ENCODE measurements at regions not wholly inside any gene's neighbourhood (a gene's known extent, or its start where the extent isn't known, plus 50 kb on each side); places are given as distances from the start of the nearest gene placed in this dataset.

DNA sequence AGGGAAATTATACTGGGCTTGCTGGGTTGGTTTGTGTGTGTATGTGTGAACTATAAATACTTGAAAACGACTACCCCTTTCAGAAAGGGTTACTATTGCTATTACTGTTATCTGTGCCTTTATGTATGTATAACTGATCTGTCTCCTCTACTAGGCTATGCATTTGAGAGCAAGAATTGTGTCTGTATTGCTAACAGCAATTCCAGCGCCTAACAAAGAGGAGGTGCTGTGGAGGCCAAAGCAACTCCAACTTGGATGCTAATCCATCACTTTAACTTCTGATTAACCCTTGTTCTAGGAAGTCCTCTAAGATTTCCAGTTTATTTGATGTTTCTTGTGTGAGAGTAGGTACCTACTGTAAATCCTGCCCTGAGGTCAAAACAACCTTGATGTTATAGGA, 313.9 kb downstream of the PCNX1 start:
- no peak overlapping the region for H2AFZ ChIP-seq (ENCODE audit: low read length, unreplicated experiment)
- no peak overlapping the region for H3K27ac ChIP-seq (ENCODE audit: low read depth, low read length)
- no peaks in the 10 kb centered on the region for H3K4me1 ChIP-seq (ENCODE audit: control insufficient read depth, insufficient read depth, low read length, unreplicated experiment)
- no peaks in the 10 kb centered on the region for H3K27me3 ChIP-seq (ENCODE audit: insufficient read depth, low read length)
- H3K36me3 ChIP-seq (ENCODE audit: insufficient read depth, low read length) = no peaks in the 10 kb centered on the region
- H3K79me2 ChIP-seq (ENCODE audit: control insufficient read depth, insufficient read depth, low read length, unreplicated experiment) = no peaks in the 10 kb centered on the region
- H3K4me3 ChIP-seq (ENCODE audit: low read depth, low read length) = no peak overlapping the region

DNA sequence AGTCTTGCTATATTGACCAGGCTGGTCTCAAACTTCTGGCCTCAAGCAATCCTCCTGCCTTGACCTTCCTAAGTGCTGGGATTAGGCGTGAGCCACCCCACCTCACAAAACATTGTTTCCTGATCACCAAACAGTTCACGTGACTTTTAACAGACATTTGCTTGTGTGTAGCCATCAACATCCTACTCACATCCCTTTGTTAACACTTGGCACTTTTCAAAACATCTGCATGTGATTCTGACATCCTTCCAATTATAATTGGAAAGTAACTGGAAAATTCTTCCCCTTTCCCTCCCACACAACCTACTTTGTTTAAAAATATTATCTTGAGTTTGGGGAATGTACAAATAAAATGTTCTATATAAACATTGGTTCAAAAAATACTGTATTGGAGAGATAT, 317.9 kb downstream of the PCNX1 start:
- Histone ChIP-seq H2AFZ (ENCODE audit: low read length, unreplicated experiment) (no peak overlapping the region), H3K79me2 (ENCODE audit: control insufficient read depth, insufficient read depth, low read length, unreplicated experiment) (no peaks in the 10 kb centered on the region), H3K4me3 (ENCODE audit: low read depth, low read length) (no peak overlapping the region), H3K27ac (ENCODE audit: low read depth, low read length) (no peak overlapping the region), H3K4me1 (ENCODE audit: control insufficient read depth, insufficient read depth, low read length, unreplicated experiment) (peaks cover 3% of the 10 kb centered on the region), H3K27me3 (ENCODE audit: insufficient read depth, low read length) (no peaks in the 10 kb centered on the region), H3K36me3 (ENCODE audit: insufficient read depth, low read length) (no peaks in the 10 kb centered on the region)

DNA sequence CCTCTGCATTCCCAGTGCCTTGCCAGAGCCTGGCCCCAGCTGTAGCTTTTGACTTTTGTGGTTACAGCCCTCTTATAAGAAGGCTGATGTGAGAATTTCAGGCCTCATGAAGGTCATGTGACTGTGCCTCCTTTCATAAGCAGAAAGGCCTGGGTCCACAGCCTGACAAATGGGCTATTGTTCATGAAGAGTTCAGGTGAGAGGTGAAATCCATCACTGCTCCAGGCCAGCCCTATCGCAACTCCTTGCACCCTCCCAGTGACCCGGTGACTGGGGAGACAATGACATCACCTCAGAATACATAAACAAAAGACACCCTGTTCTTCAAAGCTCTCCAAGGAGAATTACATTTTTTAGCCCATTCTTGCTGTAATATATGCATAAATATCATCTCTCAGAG, 321.5 kb downstream of the PCNX1 start:
- Histone ChIP-seq H3K27me3 (ENCODE audit: insufficient read depth, low read length) (no peaks in the 10 kb centered on the region), H3K79me2 (ENCODE audit: control insufficient read depth, insufficient read depth, low read length, unreplicated experiment) (no peaks in the 10 kb centered on the region), H3K36me3 (ENCODE audit: insufficient read depth, low read length) (no peaks in the 10 kb centered on the region), H3K27ac (ENCODE audit: low read depth, low read length) (no peak overlapping the region), H3K4me3 (ENCODE audit: low read depth, low read length) (no peak overlapping the region), H2AFZ (ENCODE audit: low read length, unreplicated experiment) (no peak overlapping the region), H3K4me1 (ENCODE audit: control insufficient read depth, insufficient read depth, low read length, unreplicated experiment) (peaks cover 3% of the 10 kb centered on the region)

DNA sequence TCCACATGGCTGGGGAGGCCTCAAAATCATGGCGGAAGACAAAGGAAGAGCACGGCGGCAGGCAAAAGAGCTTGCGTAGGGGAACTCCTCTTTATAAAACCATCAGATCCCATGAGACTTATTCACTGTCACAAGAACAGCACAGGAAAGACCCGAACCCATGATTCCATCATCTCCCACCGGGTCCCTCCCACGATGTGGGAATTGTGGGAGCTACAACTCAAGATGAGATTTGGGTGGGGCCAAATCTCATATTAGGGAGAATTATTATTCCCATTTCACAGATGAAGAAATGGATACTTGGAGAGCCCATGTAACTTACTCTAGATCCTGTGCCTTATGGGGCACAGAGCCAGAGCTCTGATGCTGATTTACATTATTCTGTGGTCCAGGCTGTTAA, 322.6 kb downstream of the PCNX1 start:
- Histone ChIP-seq H3K4me1 (ENCODE audit: control insufficient read depth, insufficient read depth, low read length, unreplicated experiment) (peaks cover 3% of the 10 kb centered on the region), H3K79me2 (ENCODE audit: control insufficient read depth, insufficient read depth, low read length, unreplicated experiment) (no peaks in the 10 kb centered on the region), H3K27me3 (ENCODE audit: insufficient read depth, low read length) (no peaks in the 10 kb centered on the region), H2AFZ (ENCODE audit: low read length, unreplicated experiment) (no peak overlapping the region), H3K36me3 (ENCODE audit: insufficient read depth, low read length) (no peaks in the 10 kb centered on the region), H3K27ac (ENCODE audit: low read depth, low read length) (no peak overlapping the region), H3K4me3 (ENCODE audit: low read depth, low read length) (no peak overlapping the region)

DNA sequence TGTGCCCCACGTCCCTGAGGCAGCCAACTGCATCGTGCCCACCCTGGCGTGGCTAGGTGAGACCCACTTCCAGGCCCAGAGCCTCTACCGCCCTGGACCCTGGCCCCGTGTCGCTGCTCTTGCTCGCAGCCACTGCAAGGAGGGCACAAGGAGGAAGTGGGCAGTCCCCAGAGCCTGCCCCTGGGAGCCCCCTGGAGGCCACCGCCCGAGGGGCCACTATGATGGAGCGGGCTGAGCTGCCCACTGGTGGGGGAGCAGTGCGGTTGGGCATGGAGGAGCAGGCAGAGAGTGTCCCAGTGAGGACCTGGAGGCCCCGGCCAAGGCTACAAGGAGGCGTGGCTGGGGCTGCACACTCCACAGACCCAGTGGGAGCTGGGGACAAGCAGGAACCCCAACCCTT, 323.6 kb downstream of the PCNX1 start:
- H3K4me3 ChIP-seq (ENCODE audit: low read depth, low read length) = no peak overlapping the region
- no peak overlapping the region for H3K27ac ChIP-seq (ENCODE audit: low read depth, low read length)
- peaks cover 3% of the 10 kb centered on the region for H3K4me1 ChIP-seq (ENCODE audit: control insufficient read depth, insufficient read depth, low read length, unreplicated experiment)
- no peaks in the 10 kb centered on the region for H3K36me3 ChIP-seq (ENCODE audit: insufficient read depth, low read length)
- H3K79me2 ChIP-seq (ENCODE audit: control insufficient read depth, insufficient read depth, low read length, unreplicated experiment) = no peaks in the 10 kb centered on the region
- no peak overlapping the region for H2AFZ ChIP-seq (ENCODE audit: low read length, unreplicated experiment)
- H3K27me3 ChIP-seq (ENCODE audit: insufficient read depth, low read length) = no peaks in the 10 kb centered on the region

DNA sequence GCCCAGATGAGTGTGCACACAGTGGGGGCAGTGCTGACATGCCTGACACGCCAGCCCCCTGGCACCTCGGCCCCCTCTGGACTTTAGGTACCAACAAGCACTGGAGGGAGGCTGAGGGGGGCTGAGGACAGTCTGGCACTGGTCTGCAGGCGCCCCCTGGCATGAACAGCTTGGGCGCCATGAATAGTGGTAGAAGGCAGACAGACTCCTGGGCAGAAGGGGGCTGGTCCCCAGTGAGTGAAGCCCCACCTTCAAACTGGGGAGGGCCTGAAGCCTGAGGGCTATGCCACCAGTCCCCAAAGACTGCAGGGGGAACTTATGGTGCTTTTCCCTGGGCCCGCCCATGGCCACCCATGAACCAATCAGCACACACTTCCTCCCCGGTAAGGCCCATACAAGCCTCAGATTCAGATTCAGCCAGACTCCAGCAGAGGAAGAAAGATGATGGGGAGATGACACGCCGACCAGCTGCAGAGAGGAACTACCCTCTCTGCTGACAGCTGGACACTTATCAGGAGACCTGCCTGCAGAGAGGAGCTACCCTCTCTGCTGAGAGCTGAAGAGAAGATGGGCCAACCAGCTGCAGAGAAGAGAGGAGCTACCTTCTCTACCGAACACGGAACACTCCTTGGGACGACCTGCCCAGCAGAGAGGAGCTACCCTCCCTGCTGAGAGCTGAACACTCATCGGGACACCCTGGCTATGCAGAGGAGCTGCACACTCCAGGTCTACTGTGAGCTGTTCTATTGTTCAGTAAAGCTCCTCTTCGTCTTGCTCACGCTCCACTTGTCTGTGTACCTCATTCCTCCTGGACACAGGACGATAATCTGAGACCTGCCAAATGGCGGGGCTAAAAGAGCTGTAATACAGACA, 324.5 kb downstream of the PCNX1 start:
- Histone ChIP-seq H3K79me2 (ENCODE audit: control insufficient read depth, insufficient read depth, low read length, unreplicated experiment) (no peaks in the 10 kb centered on the region), H3K4me3 (ENCODE audit: low read depth, low read length) (no peak overlapping the region), H2AFZ (ENCODE audit: low read length, unreplicated experiment) (no peak overlapping the region), H3K4me1 (ENCODE audit: control insufficient read depth, insufficient read depth, low read length, unreplicated experiment) (peaks cover 3% of the 10 kb centered on the region), H3K36me3 (ENCODE audit: insufficient read depth, low read length) (no peaks in the 10 kb centered on the region), H3K27me3 (ENCODE audit: insufficient read depth, low read length) (no peaks in the 10 kb centered on the region), H3K27ac (ENCODE audit: low read depth, low read length) (no peak overlapping the region)

DNA sequence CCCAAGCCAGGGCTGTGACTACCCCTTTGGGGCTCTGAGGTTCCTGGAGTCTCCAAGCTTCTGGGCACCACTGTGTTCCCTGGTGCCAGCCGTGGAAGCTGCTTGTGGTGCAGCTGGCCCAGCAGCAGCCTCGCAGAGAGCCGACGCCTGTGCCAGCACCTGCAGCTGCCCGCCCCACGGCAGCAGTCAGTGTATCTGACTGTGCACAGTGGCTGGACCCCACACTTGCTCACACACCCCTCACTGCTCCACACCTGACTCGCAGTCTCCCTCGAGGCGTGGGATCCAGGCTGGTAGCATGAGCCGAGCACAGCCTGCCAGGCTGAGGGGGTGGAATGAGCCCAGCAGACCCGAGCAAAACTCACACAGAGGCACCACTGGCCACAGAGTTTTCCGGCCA, 325.2 kb downstream of the PCNX1 start:
- Histone ChIP-seq H3K4me3 (ENCODE audit: low read depth, low read length) (no peak overlapping the region), H3K79me2 (ENCODE audit: control insufficient read depth, insufficient read depth, low read length, unreplicated experiment) (no peaks in the 10 kb centered on the region), H3K27me3 (ENCODE audit: insufficient read depth, low read length) (no peaks in the 10 kb centered on the region), H3K36me3 (ENCODE audit: insufficient read depth, low read length) (no peaks in the 10 kb centered on the region), H2AFZ (ENCODE audit: low read length, unreplicated experiment) (no peak overlapping the region), H3K4me1 (ENCODE audit: control insufficient read depth, insufficient read depth, low read length, unreplicated experiment) (peaks cover 3% of the 10 kb centered on the region), H3K27ac (ENCODE audit: low read depth, low read length) (no peak overlapping the region)

DNA sequence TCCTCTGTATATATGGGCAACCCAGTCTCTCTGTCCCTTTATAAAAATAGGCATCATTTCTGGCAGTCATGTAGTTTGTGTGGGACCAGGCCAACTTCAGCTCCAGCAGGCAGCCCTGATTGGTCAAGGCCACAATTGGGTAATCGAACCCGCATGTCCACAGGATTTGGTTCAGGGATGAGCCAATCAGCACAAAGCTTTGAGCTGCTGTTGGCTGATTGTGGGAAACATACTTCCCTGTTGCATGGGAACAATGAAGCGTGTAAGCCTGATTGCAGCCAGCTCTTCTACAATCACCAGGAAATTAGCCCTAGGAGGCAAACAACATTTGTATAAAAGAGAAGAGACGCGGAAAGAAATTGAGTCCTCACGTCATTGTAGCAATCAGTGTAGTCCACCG, 328.6 kb downstream of the PCNX1 start:
- Histone ChIP-seq H3K4me3 (ENCODE audit: low read depth, low read length) (no peak overlapping the region), H3K4me1 (ENCODE audit: control insufficient read depth, insufficient read depth, low read length, unreplicated experiment) (no peaks in the 10 kb centered on the region), H3K79me2 (ENCODE audit: control insufficient read depth, insufficient read depth, low read length, unreplicated experiment) (no peaks in the 10 kb centered on the region), H3K36me3 (ENCODE audit: insufficient read depth, low read length) (no peaks in the 10 kb centered on the region), H3K27me3 (ENCODE audit: insufficient read depth, low read length) (no peaks in the 10 kb centered on the region), H2AFZ (ENCODE audit: low read length, unreplicated experiment) (peak overlapping the region; percentile 8), H3K27ac (ENCODE audit: low read depth, low read length) (no peak overlapping the region)

DNA sequence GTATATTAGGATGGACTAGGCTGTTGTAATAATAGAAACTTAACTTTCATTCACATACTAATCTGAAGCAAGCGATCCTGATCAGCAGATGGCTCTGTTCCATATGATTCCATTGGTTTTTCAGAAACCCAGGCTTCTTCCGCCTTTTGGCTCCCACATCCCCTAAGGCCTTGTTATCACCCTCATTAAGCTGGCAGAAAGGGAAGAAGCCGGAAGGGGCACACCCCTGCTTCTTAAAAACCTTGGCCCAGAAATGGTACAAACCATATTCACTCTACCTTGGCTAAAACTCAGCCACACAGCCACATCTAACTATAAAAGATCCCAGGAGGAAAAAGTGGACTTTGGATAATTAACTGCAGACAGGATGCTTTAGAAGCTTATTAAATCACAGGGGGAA, 329.2 kb downstream of the PCNX1 start:
- Histone ChIP-seq H2AFZ (ENCODE audit: low read length, unreplicated experiment) (no peak overlapping the region), H3K79me2 (ENCODE audit: control insufficient read depth, insufficient read depth, low read length, unreplicated experiment) (no peaks in the 10 kb centered on the region), H3K27me3 (ENCODE audit: insufficient read depth, low read length) (no peaks in the 10 kb centered on the region), H3K27ac (ENCODE audit: low read depth, low read length) (no peak overlapping the region), H3K36me3 (ENCODE audit: insufficient read depth, low read length) (no peaks in the 10 kb centered on the region), H3K4me1 (ENCODE audit: control insufficient read depth, insufficient read depth, low read length, unreplicated experiment) (no peaks in the 10 kb centered on the region), H3K4me3 (ENCODE audit: low read depth, low read length) (no peak overlapping the region)

DNA sequence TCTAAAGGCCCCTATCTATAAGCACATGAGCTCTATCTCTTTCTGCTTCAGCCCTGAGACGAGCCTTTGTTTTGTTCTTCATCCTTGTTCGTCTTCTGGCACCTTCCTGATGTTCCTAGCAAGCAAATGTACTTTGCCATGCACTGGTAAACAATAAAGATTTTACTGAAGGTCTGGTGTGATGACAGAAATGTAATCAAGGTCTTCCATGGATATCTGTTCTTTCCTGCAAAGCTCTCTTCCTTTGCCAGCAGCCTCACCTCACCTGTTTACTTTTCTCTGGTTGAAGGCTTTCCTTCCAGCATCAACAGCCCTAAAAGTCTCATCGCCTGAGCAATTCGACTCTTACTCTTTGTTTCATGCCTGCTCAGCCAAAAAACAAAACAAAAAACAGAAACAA, 330.3 kb downstream of the PCNX1 start:
- no peaks in the 10 kb centered on the region for H3K27me3 ChIP-seq (ENCODE audit: insufficient read depth, low read length)
- no peak overlapping the region for H3K27ac ChIP-seq (ENCODE audit: low read depth, low read length)
- no peak overlapping the region for H3K4me3 ChIP-seq (ENCODE audit: low read depth, low read length)
- no peak overlapping the region for H2AFZ ChIP-seq (ENCODE audit: low read length, unreplicated experiment)
- no peaks in the 10 kb centered on the region for H3K36me3 ChIP-seq (ENCODE audit: insufficient read depth, low read length)
- no peaks in the 10 kb centered on the region for H3K4me1 ChIP-seq (ENCODE audit: control insufficient read depth, insufficient read depth, low read length, unreplicated experiment)
- no peaks in the 10 kb centered on the region for H3K79me2 ChIP-seq (ENCODE audit: control insufficient read depth, insufficient read depth, low read length, unreplicated experiment)

DNA sequence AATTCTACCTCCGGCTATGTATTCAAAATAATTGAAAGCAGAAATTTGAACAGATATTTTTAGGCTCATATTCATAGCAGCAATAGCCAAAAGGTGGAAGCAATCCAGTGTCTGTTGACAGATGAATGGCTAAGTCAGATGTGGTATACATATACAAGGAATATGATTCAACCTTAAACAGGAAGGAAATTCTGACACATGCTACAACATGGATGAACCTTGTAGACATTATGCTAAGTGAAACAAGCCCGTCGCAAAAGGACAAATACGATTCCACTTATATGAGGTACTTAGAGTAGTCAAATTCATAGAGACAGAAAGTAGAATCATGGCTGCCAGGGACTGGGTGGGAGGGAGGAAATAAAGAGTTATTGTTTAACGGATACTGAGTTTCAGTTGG, 331.6 kb downstream of the PCNX1 start:
- no peaks in the 10 kb centered on the region for H3K79me2 ChIP-seq (ENCODE audit: control insufficient read depth, insufficient read depth, low read length, unreplicated experiment)
- H3K4me1 ChIP-seq (ENCODE audit: control insufficient read depth, insufficient read depth, low read length, unreplicated experiment) = no peaks in the 10 kb centered on the region
- H3K27me3 ChIP-seq (ENCODE audit: insufficient read depth, low read length) = no peaks in the 10 kb centered on the region
- H3K36me3 ChIP-seq (ENCODE audit: insufficient read depth, low read length) = no peaks in the 10 kb centered on the region
- H3K27ac ChIP-seq (ENCODE audit: low read depth, low read length) = no peak overlapping the region
- no peak overlapping the region for H2AFZ ChIP-seq (ENCODE audit: low read length, unreplicated experiment)
- no peak overlapping the region for H3K4me3 ChIP-seq (ENCODE audit: low read depth, low read length)

All from ACC112 (cell line).